ENCODE measurements at regions not wholly inside any gene's neighbourhood (a gene's known extent, or its start where the extent isn't known, plus 50 kb on each side); places are given as distances from the start of the nearest gene placed in this dataset.

DNA sequence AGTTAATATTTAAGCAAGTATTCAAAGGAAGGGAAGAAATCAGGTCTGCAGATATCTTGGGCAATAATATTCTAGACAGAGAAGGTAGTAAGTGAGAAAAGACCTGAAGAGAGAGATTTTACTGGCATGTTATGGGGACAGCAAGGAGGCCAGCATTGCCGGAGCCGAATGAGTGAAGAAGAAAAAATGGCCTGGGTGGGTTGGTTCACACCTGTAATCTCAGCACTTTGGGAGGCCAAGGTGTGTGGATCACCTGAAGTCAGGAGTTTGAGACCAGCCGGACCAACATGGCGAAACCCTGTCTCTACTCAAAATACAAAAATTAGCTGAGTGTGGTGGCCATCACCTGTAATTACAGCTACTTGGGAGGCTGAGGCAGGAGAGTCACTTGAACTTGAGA, 164.7 kb downstream of the VGLL3 start:
- TF ChIP-seq, protein P1, sequence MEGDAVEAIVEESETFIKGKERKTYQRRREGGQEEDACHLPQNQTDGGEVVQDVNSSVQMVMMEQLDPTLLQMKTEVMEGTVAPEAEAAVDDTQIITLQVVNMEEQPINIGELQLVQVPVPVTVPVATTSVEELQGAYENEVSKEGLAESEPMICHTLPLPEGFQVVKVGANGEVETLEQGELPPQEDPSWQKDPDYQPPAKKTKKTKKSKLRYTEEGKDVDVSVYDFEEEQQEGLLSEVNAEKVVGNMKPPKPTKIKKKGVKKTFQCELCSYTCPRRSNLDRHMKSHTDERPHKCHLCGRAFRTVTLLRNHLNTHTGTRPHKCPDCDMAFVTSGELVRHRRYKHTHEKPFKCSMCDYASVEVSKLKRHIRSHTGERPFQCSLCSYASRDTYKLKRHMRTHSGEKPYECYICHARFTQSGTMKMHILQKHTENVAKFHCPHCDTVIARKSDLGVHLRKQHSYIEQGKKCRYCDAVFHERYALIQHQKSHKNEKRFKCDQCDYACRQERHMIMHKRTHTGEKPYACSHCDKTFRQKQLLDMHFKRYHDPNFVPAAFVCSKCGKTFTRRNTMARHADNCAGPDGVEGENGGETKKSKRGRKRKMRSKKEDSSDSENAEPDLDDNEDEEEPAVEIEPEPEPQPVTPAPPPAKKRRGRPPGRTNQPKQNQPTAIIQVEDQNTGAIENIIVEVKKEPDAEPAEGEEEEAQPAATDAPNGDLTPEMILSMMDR (IDR thresholded peaks at IDR 0.05) = no peak
- no peak for TF ChIP-seq POLR2AphosphoS5 (IDR thresholded peaks at IDR 0.05; ENCODE audit: low read depth, low read length)

All from Panc1 (cell line).